Putamen (tissue), 1 donor: ENCODE measurements at regions not wholly inside any gene's neighbourhood (a gene's known extent, or its start where the extent isn't known, plus 50 kb on each side); places are given as distances from the start of the nearest gene placed in this dataset.
"Not testable (repeated sequence)": the region's sequence is repeated elsewhere in the genome, so short reads cannot be mapped to it uniquely, and the experiment has no call there.

Source experiments
- DNase-seq: peaks from one replicate; pipeline ENCODE4 v3.0.0-alpha.2; 2016; ENCODE audit warnings: low spot score

- DNase-seq, result no peak
Observed at GRCh38 chr17:77548967-77549366, 408.2 kb downstream of the SEC14L1 start.

- DNase-seq, result no peak
Observed at GRCh38 chr17:77549726-77550366, 408.7 kb upstream of the TNRC6C start.

- DNase-seq, result no peak
Observed at GRCh38 chr17:77553459-77554066, 404.9 kb upstream of the TNRC6C start.

- no peak for DNase-seq
Observed at GRCh38 chr17:77555121-77555591, 403.3 kb upstream of the TNRC6C start.

GRCh38 chr17:77555741-77556291 lies 402.7 kb upstream of the TNRC6C start:
- DNase-seq, result peak; percentile 37

- DNase-seq, result no peak
Observed at GRCh38 chr17:77556383-77557061, 402.0 kb upstream of the TNRC6C start.

- DNase-seq, result no peak
Observed at GRCh38 chr17:77558846-77559626, 399.5 kb upstream of the TNRC6C start.

GRCh38 chr17:77560381-77560780 lies 398.1 kb upstream of the TNRC6C start:
- DNase-seq, result no peak

GRCh38 chr17:77560841-77561240 lies 397.7 kb upstream of the TNRC6C start:
- DNase-seq, result no peak

GRCh38 chr17:77562361-77562760 lies 396.1 kb upstream of the TNRC6C start:
- not testable (repeated sequence) for DNase-seq

GRCh38 chr17:77563439-77564102 lies 394.9 kb upstream of the TNRC6C start:
- DNase-seq, result no peak

- no peak for DNase-seq
Observed at GRCh38 chr17:77564278-77564920, 394.1 kb upstream of the TNRC6C start.

GRCh38 chr17:77565166-77565565 lies 393.3 kb upstream of the TNRC6C start:
- no peak for DNase-seq

GRCh38 chr17:77566151-77566550 lies 392.4 kb upstream of the TNRC6C start:
- DNase-seq, result no peak

GRCh38 chr17:77566566-77567138 lies 391.9 kb upstream of the TNRC6C start:
- no peak for DNase-seq

GRCh38 chr17:77568540-77568939 lies 390.0 kb upstream of the TNRC6C start:
- no peak for DNase-seq

GRCh38 chr17:77569846-77570564 lies 388.5 kb upstream of the TNRC6C start:
- no peak for DNase-seq

GRCh38 chr17:77570565-77570898 lies 388.0 kb upstream of the TNRC6C start:
- DNase-seq, result no peak

GRCh38 chr17:77571155-77571981 lies 387.1 kb upstream of the TNRC6C start:
- no peak for DNase-seq
